ENCODE measurements at regions not wholly inside any gene's neighbourhood (a gene's known extent, or its start where the extent isn't known, plus 50 kb on each side); places are given as distances from the start of the nearest gene placed in this dataset.

- Histone ChIP-seq H3K9ac (ENCODE audit: low read length) (no peak overlapping the region), H3K9me3 (ENCODE audit: insufficient read depth, low read length) (no peaks in the 10 kb centered on the region), H3K36me3 (replicated peaks; ENCODE audit: low read depth, low read length) (no peaks in the 10 kb centered on the region), H3K79me2 (ENCODE audit: low read length) (no peaks in the 10 kb centered on the region), H3K4me1 (ENCODE audit: low read length) (no peaks in the 10 kb centered on the region), H4K20me1 (ENCODE audit: insufficient read depth, low read length) (no peaks in the 10 kb centered on the region), H3K4me2 (ENCODE audit: low read length) (no peak overlapping the region), H3K4me3 (ENCODE audit: low read length) (no peak overlapping the region), H2AFZ (ENCODE audit: low read depth, low read length) (no peak overlapping the region), H3K27me3 (ENCODE audit: low read depth, low read length) (peaks cover 66% of the 10 kb centered on the region), H3K27ac (ENCODE audit: low read length) (no peak overlapping the region)
- TF ChIP-seq CTCF (IDR thresholded peaks at IDR 0.05; ENCODE audit: low read depth, low read length) (no peak), EZH2phosphoT487 (IDR thresholded peaks at IDR 0.05; ENCODE audit: low read depth) (no peak)
These were observed 560.8 kb downstream of the ETS1 start for GRCh38 chr11:128026596-128026995.

- H3K4me1 ChIP-seq (ENCODE audit: low read length), result no peaks in the 10 kb centered on the region
- H4K20me1 ChIP-seq (ENCODE audit: insufficient read depth, low read length), result no peaks in the 10 kb centered on the region
- H3K4me3 ChIP-seq (ENCODE audit: low read length), result no peak overlapping the region
- H3K36me3 ChIP-seq (replicated peaks; ENCODE audit: low read depth, low read length), result no peaks in the 10 kb centered on the region
- no peaks in the 10 kb centered on the region for H3K79me2 ChIP-seq (ENCODE audit: low read length)
- TF ChIP-seq EZH2phosphoT487 (IDR thresholded peaks at IDR 0.05; ENCODE audit: low read depth) (no peak), CTCF (IDR thresholded peaks at IDR 0.05; ENCODE audit: low read depth, low read length) (no peak)
- H3K4me2 ChIP-seq (ENCODE audit: low read length), result no peak overlapping the region
- H3K9me3 ChIP-seq (ENCODE audit: insufficient read depth, low read length), result no peaks in the 10 kb centered on the region
- peaks cover 54% of the 10 kb centered on the region for H3K27me3 ChIP-seq (ENCODE audit: low read depth, low read length)
- H2AFZ ChIP-seq (ENCODE audit: low read depth, low read length), result no peak overlapping the region
- H3K27ac ChIP-seq (ENCODE audit: low read length), result no peak overlapping the region
- H3K9ac ChIP-seq (ENCODE audit: low read length), result no peak overlapping the region
These were observed 564.6 kb downstream of the ETS1 start for GRCh38 chr11:128022761-128023160.

GRCh38 chr11:128022007-128022368, 565.4 kb downstream of the ETS1 start:
- Histone ChIP-seq H3K4me1 (ENCODE audit: low read length) (no peaks in the 10 kb centered on the region), H3K27ac (ENCODE audit: low read length) (no peak overlapping the region), H3K4me3 (ENCODE audit: low read length) (no peak overlapping the region), H3K9ac (ENCODE audit: low read length) (no peak overlapping the region), H4K20me1 (ENCODE audit: insufficient read depth, low read length) (no peaks in the 10 kb centered on the region), H3K27me3 (ENCODE audit: low read depth, low read length) (peaks cover 46% of the 10 kb centered on the region), H3K9me3 (ENCODE audit: insufficient read depth, low read length) (no peaks in the 10 kb centered on the region), H3K36me3 (replicated peaks; ENCODE audit: low read depth, low read length) (no peaks in the 10 kb centered on the region), H3K79me2 (ENCODE audit: low read length) (no peaks in the 10 kb centered on the region), H2AFZ (ENCODE audit: low read depth, low read length) (no peak overlapping the region), H3K4me2 (ENCODE audit: low read length) (no peak overlapping the region)
- TF ChIP-seq EZH2phosphoT487 (IDR thresholded peaks at IDR 0.05; ENCODE audit: low read depth) (no peak), CTCF (IDR thresholded peaks at IDR 0.05; ENCODE audit: low read depth, low read length) (no peak)

- H3K27ac ChIP-seq (ENCODE audit: low read length), result no peak overlapping the region
- no peak overlapping the region for H3K9ac ChIP-seq (ENCODE audit: low read length)
- H3K4me2 ChIP-seq (ENCODE audit: low read length), result no peak overlapping the region
- no peaks in the 10 kb centered on the region for H3K4me1 ChIP-seq (ENCODE audit: low read length)
- TF ChIP-seq CTCF (IDR thresholded peaks at IDR 0.05; ENCODE audit: low read depth, low read length) (peak; percentile 11; the same call in 1 of the 2 replicates), EZH2phosphoT487 (IDR thresholded peaks at IDR 0.05; ENCODE audit: low read depth) (no peak)
- no peak overlapping the region for H2AFZ ChIP-seq (ENCODE audit: low read depth, low read length)
- H4K20me1 ChIP-seq (ENCODE audit: insufficient read depth, low read length), result no peaks in the 10 kb centered on the region
- H3K27me3 ChIP-seq (ENCODE audit: low read depth, low read length), result peaks cover 41% of the 10 kb centered on the region
- no peak overlapping the region for H3K4me3 ChIP-seq (ENCODE audit: low read length)
- H3K79me2 ChIP-seq (ENCODE audit: low read length), result no peaks in the 10 kb centered on the region
- H3K9me3 ChIP-seq (ENCODE audit: insufficient read depth, low read length), result no peaks in the 10 kb centered on the region
- no peaks in the 10 kb centered on the region for H3K36me3 ChIP-seq (replicated peaks; ENCODE audit: low read depth, low read length)
These were observed 565.9 kb downstream of the ETS1 start for GRCh38 chr11:128021349-128022006.

All from OCI-LY3 (cell line).